Mucosa of descending colon (tissue), 3 donors: ENCODE measurements at regions not wholly inside any gene's neighbourhood (a gene's known extent, or its start where the extent isn't known, plus 50 kb on each side); places are given as distances from the start of the nearest gene placed in this dataset.

Source experiments
- ATAC-seq: fragments of 200-7000 bp; cut with Tn5 transposase; one replicate; pipeline ENCODE4 v1.9.1; 2020; ENCODE audit warnings: mild to moderate bottlenecking, moderate library complexity
- DNase-seq, 3 donors: peaks; one replicate each; pipeline ENCODE4 v3.0.0-alpha.2; 2020
- H3K36me3 ChIP-seq: fragments of 200-600 bp; one replicate; pipeline ENCODE4 v1.8.0; 2021; ENCODE audit warnings: low read depth, mild to moderate bottlenecking
- H3K4me1 ChIP-seq: fragments of 200-600 bp; one replicate; pipeline ENCODE4 v1.8.0; 2021; ENCODE audit warnings: low read depth, mild to moderate bottlenecking
- H3K4me3 ChIP-seq: fragments of 200-600 bp; one replicate; pipeline ENCODE4 v1.8.0; 2021; ENCODE audit warnings: mild to moderate bottlenecking
- H3K9me3 ChIP-seq: fragments of 200-600 bp; one replicate; pipeline ENCODE4 v1.8.0; 2021; ENCODE audit warnings: mild to moderate bottlenecking
- CTCF ChIP-seq: fragments of 200-600 bp; IDR thresholded peaks from one replicate; pipeline ENCODE4 v1.8.0; 2022; ENCODE audit warnings: antibody characterized with exemption, mild to moderate bottlenecking
- intact Hi-C, 2 donors: fragments of 100-400 bp; cut with DNase I in 1 of 2; cut with micrococcal nuclease in 1 of 2; formaldehyde crosslinking; loops; one replicate each; pipeline versions ENCODE4 v1.11.0 to v1.11.1; 2022; cut with DNase I, micrococcal nuclease
- donor health status: DM: no; HTN: no; CAD: no; lungs with moderate emphysema.
- donor health status: DM: no; HTN: no; CAD: no.
- donor health status: DM: no; HTN: yes; CAD: no.

- ATAC-seq, result no peak
- no peak for TF ChIP-seq CTCF
Measured at GRCh38 chr18:38310936-38311335, 745.3 kb upstream of the CELF4 start.

GRCh38 chr18:38307914-38308313 lies 742.3 kb upstream of the CELF4 start:
- ATAC-seq, result no peak
- intact Hi-C loops, result no loop called here
- Histone ChIP-seq H3K4me1 (no peaks in the 10 kb centered on the region), H3K4me3 (no peak overlapping the region), H3K36me3 (no peaks in the 10 kb centered on the region), H3K9me3 (peaks cover 39% of the 10 kb centered on the region)
- TF ChIP-seq CTCF, result no peak
- no peak for DNase-seq

More at GRCh38 chr18:38310936-38311335, 745.3 kb upstream of the CELF4 start:
- Histone ChIP-seq H3K4me1 (no peaks in the 10 kb centered on the region), H3K36me3 (no peaks in the 10 kb centered on the region), H3K4me3 (no peak overlapping the region), H3K9me3 (peaks cover 40% of the 10 kb centered on the region)
- intact Hi-C loops, result no loop called here
- DNase-seq, result no peak

- TF ChIP-seq CTCF, result no peak
- H3K4me3 ChIP-seq, result no peak overlapping the region
Measured at GRCh38 chr18:38305961-38306360, 740.4 kb upstream of the CELF4 start.

GRCh38 chr18:38301621-38302020 lies 736.0 kb upstream of the CELF4 start:
- no peak for TF ChIP-seq CTCF
- Histone ChIP-seq H3K4me1 (no peaks in the 10 kb centered on the region), H3K36me3 (no peaks in the 10 kb centered on the region), H3K9me3 (peaks cover 19% of the 10 kb centered on the region), H3K4me3 (no peak overlapping the region)
- intact Hi-C loops, result no loop called here
- DNase-seq, result no peak
- ATAC-seq, result no peak

More at GRCh38 chr18:38305961-38306360, 740.4 kb upstream of the CELF4 start:
- DNase-seq, result no peak
- H3K36me3 ChIP-seq, result no peaks in the 10 kb centered on the region
- peaks cover 35% of the 10 kb centered on the region for H3K9me3 ChIP-seq
- H3K4me1 ChIP-seq, result no peaks in the 10 kb centered on the region
- no peak for ATAC-seq
- intact Hi-C loops, result no loop called here

GRCh38 chr18:38297910-38298309 lies 732.3 kb upstream of the CELF4 start:
- Histone ChIP-seq H3K9me3 (peaks cover 13% of the 10 kb centered on the region), H3K4me3 (no peak overlapping the region), H3K4me1 (no peaks in the 10 kb centered on the region), H3K36me3 (no peaks in the 10 kb centered on the region)
- DNase-seq (no peak), ATAC-seq (no peak)
- no peak for TF ChIP-seq CTCF
- intact Hi-C loops, result no loop called here

GRCh38 chr18:38290229-38290628 lies 724.6 kb upstream of the CELF4 start:
- H3K4me3 ChIP-seq, result no peak overlapping the region
- intact Hi-C loops, result no loop called here
- no peaks in the 10 kb centered on the region for H3K4me1 ChIP-seq
- TF ChIP-seq CTCF, result no peak
- H3K9me3 ChIP-seq, result peaks cover 26% of the 10 kb centered on the region
- no peak for ATAC-seq
- no peaks in the 10 kb centered on the region for H3K36me3 ChIP-seq
- DNase-seq, result no peak
